ENCODE measurements at regions not wholly inside any gene's neighbourhood (a gene's known extent, or its start where the extent isn't known, plus 50 kb on each side); places are given as distances from the start of the nearest gene placed in this dataset.

GRCh38 chr11:15873501-15873900 lies 482.8 kb downstream of the SOX6 start:
- TF ChIP-seq POLR2A (IDR thresholded peaks at IDR 0.05) (no peak), CTCF (IDR thresholded peaks at IDR 0.05) (no peak)
- H3K36me3 ChIP-seq: no peaks in the 10 kb centered on the region
- intact Hi-C loops (cut with DNase I): no loop called here
- H3K27me3 ChIP-seq: no peaks in the 10 kb centered on the region
- no peak overlapping the region for H3K4me3 ChIP-seq
- no peak overlapping the region for H3K27ac ChIP-seq
- WGBS, 4 donors: 73 to 90% (median 82%) methylated on average over 1 of the region's 1 CpG
- DNase-seq: no peak
- no peak for ATAC-seq
- H3K9me3 ChIP-seq: peaks cover 0 to 4% (median 0%) of the 10 kb centered on the region in 12 donors
- H3K4me1 ChIP-seq: no peaks in the 10 kb centered on the region

- ATAC-seq: no peak
- 85 to 96% (median 90%) methylated on average over 1 to 2 of the region's 2 CpGs for WGBS, 4 donors
- Histone ChIP-seq H3K27me3 (no peaks in the 10 kb centered on the region), H3K9me3 (peaks cover 0 to 4% (median 0%) of the 10 kb centered on the region in 12 donors), H3K36me3 (no peaks in the 10 kb centered on the region), H3K4me3 (no peak overlapping the region), H3K4me1 (no peaks in the 10 kb centered on the region), H3K27ac (no peak overlapping the region)
- TF ChIP-seq POLR2A (IDR thresholded peaks at IDR 0.05): no peak
- no peak for TF ChIP-seq CTCF (IDR thresholded peaks at IDR 0.05)
- no peak for DNase-seq
- intact Hi-C loops (cut with DNase I): no loop called here
Measured at GRCh38 chr11:15874704-15875103, 481.6 kb downstream of the SOX6 start.

GRCh38 chr11:15875393-15875792 lies 481.0 kb downstream of the SOX6 start:
- DNase-seq (no peak), ATAC-seq (no peak)
- peaks cover 0 to 4% (median 0%) of the 10 kb centered on the region in 12 donors for H3K9me3 ChIP-seq
- no peak overlapping the region for H3K4me3 ChIP-seq
- whole genome bisulfite sequencing, 4 donors: 96 to 100% (median 98%) methylated on average over 3 of the region's 3 CpGs
- intact Hi-C loops (cut with DNase I): no loop called here
- no peaks in the 10 kb centered on the region for H3K36me3 ChIP-seq
- no peak overlapping the region for H3K27ac ChIP-seq
- H3K4me1 ChIP-seq: no peaks in the 10 kb centered on the region
- no peak for TF ChIP-seq CTCF (IDR thresholded peaks at IDR 0.05)
- no peak for TF ChIP-seq POLR2A (IDR thresholded peaks at IDR 0.05)
- no peaks in the 10 kb centered on the region for H3K27me3 ChIP-seq

GRCh38 chr11:15875943-15876342 lies 480.4 kb downstream of the SOX6 start:
- no peak overlapping the region for H3K27ac ChIP-seq
- 83 to 93% (median 88%) methylated on average over 2 of the region's 2 CpGs for WGBS, 4 donors
- ATAC-seq: no peak
- no peaks in the 10 kb centered on the region for H3K36me3 ChIP-seq
- TF ChIP-seq POLR2A (IDR thresholded peaks at IDR 0.05) (no peak), CTCF (IDR thresholded peaks at IDR 0.05) (no peak)
- intact Hi-C loops (cut with DNase I): no loop called here
- no peak overlapping the region for H3K4me3 ChIP-seq
- H3K9me3 ChIP-seq: peaks cover 0 to 4% (median 0%) of the 10 kb centered on the region in 12 donors
- H3K4me1 ChIP-seq: no peaks in the 10 kb centered on the region
- DNase-seq: no peak
- H3K27me3 ChIP-seq: no peaks in the 10 kb centered on the region
